GM21786 (cell line): ENCODE measurements at regions not wholly inside any gene's neighbourhood (a gene's known extent, or its start where the extent isn't known, plus 50 kb on each side); places are given as distances from the start of the nearest gene placed in this dataset.
"Not testable (repeated sequence)": the region's sequence is repeated elsewhere in the genome, so short reads cannot be mapped to it uniquely, and the experiment has no call there.

Experiments
- ATAC-seq: cut with Tn5 transposase; IDR thresholded peaks from one replicate; pipeline ENCODE4 v1.9.1; 2021; ENCODE audit not compliant: unreplicated experiment

DNA sequence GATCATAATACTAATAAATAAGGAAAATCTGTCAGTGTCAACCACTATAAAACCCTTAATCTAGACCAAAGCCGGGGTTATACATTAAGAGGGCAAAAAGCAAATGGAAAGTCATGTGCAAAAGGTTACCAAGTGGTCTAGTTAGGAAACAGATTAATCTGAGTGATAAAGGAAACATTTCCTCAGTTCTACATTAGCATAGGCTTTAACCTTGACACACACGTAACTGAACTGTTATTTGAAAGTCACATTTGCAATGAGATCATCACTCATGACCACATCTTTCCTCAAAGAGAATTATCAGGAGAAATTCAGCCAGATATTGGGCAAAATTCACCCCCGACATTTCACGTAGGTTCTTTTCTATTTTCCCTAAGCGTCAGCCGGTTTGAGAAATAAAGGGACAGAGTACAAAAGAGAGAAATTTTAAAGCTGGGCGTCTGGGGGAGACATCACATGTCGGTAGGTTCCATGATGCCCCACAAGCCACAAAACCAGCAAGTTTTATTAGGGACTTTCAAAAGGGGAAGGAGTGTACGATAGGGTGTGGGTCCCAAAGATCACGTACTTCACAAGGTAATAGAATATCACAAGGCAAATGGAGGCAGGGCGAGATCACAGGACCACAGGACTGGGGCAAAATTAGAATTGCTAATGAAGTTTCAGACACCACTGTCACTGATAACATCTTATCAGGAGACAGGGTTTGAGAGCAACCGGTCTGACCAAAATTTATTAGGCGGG lies 76.8 kb upstream of the DST start:
- not testable (repeated sequence) for ATAC-seq

DNA sequence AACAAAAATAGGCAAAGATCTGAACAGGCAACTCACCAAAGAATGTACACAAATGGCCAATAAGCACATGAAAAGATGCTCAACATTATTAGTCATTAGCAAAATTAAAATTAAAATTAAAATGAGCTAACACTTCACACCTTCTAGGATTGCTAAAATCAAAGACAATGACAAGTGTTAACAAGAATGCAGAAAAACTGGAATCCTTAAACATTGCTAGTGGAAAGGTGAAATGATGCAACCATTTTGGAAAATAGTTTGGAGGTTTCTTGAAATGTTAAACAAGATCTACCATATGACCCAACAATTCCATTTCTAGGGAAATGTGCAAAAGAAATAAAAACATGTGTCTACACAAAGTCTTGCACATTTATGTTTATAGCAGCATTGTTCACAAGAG lies 75.5 kb upstream of the DST start:
- ATAC-seq: no peak

DNA sequence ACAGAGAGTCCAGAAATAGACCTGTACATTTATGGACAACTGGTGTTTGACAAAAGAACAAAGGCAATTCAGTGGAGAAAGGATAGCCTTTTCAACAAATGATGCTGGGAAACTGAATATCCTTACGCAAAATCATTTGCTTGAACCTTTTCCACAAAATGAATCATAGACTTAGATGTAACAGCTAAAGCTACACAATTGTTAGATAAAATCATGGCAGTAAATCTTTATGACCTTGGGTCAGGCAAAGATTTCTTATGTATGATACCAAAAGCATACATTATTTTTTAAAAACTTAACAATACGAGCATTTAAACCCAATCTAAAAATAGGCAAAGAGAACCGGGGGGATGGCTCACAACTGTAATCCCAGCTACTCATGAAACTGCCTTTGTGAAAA lies 73.5 kb upstream of the DST start:
- ATAC-seq: no peak

DNA sequence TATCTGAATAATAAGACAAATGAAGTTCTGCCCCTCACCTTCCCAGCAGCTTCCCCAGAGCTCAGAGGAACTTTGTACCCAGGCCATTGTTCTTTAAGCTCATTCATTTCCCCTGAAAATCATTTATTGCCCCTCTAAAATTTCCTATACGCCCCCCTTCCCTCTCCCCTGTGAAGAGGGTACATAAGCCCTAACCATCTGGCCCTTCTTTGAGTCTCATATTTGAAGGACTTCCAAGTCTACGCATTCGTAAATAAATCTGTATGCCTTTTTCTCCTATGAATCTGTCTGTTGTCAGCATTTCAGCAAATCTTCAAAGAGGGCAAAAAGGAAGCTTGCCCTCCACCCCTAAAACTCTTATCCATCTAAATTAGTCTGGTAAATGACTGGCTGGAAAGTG lies 73.1 kb upstream of the DST start:
- no peak for ATAC-seq

DNA sequence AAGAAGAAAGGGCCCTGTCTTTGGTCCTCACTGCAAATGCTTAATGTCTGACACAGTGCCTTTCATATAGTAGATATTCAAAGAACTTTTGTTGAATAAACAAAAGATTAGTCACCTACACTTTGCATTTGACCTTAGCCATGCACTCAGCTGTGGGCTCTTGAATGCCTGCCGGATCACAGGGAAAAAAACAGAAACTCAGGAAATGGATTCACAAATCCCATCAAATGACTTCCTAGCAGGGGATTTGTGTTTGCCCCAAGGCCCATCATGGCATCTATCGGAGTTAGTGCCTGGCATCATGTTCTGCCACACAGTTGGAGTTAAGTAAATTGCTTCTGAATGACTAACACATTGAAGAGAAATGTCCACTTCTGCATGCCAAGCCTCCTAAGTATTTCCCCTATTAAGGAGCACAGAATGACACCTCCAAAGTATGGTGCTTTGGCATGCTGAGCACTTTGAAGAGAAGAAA lies 72.3 kb upstream of the DST start:
- ATAC-seq: no peak

DNA sequence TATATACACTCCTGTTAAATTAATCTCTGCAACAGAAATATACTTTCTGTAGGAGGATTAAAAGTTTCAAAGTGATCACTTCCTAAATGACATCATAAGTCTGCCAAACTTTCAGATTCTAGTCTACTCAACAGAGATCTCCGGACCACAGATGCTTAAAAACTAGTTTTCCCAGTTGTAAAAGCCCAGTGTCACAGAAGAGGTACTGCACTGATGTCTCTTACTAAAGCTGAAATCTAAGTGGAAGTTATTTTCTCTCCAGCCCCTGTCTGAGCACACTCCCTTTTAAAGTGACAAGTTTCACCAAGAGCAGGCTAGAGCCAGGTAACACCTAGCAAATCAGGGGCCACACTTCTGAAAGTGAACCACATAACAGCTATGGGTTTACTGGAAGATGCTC lies 71.6 kb upstream of the DST start:
- no peak for ATAC-seq

DNA sequence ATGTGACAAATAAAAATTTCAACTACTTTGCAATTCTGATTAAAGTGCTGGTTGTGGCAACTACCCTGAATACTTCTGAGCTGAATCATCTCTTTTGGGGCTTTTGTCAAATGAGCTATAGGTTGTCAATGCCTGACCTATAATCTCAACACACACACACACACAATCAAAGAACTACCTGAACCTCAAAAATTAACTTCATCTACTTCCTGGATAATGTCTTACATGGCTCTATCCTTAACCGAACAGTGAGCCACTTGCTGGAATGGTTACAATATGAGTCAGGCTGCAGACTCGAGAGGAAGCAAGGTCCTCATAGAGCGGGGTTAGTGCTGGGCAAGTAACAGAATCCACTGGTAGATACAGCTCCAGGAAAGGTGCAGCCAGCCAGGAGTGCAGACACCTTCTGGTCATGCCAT lies 70.6 kb upstream of the DST start:
- no peak for ATAC-seq

DNA sequence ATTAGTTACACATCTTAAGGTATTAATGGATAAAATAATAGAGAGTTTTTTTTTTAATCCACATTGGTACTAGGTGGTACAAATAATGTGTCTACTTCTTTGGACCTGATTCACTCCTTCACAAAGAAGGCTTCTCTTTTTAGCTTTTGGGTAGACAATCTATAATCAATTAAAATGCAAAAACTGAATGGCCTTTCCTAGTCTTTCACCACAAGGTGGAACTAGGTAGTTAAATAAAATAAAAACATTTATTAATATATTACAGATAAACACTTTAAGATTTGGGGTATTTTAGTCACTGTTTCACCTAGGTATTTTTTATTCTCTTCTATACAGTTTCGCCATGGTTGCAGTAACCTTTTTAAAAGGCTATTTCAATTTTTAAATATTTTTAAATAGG lies 68.3 kb upstream of the DST start:
- no peak for ATAC-seq

DNA sequence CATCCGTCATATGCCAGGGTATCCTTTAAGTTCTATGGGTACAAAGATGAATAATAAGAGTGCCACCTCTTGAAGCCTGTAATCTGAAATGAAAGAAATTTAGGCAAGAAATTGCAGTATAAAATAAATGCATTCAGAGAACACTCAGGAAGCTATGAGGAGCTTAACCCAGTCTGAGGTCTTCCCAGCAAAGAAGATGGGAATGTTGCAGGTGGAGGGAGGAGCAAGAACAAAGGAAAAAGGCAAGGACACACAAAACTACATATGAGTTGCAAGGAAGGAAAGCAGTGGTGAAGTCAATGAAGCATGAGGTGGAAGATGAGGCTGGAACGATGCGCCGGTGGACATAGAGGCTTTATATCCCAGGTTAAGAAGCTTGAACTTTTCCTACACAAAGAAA lies 67.0 kb upstream of the DST start:
- no peak for ATAC-seq

DNA sequence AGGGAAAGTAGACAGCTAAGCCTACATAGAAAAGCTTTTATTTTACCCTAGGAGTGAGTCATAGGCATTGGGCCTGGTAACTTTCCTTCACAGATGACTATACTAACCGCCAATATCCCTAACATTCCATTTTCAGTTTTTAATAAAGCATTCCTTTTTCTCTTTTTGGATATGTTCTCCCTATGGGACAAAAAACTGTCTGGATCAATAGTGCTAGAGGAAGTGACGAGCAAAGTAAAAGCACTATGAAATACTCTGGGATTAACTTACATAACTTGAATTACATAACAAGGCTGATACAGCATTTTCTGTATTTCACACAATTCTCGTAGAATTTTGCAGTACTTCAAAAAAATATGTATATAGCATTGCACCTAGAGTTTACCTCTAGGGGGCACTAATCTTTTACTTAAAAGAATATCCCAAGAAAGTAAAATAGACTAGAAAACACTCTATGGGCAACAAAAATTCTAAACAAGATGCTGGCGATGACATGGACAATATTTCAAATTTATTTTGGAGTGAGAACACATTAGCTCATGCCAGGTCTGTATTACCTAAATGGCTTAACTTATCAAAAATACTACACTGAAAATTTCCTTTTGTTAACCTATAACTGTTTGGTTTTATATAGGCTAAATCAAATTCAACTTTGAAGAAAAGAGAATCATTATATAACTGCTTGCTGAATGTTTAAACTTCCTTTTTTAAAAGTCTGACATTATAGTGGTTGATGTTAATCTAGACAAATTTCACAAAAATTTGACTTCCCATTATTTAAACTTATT lies 66.3 kb upstream of the DST start:
- ATAC-seq: no peak

DNA sequence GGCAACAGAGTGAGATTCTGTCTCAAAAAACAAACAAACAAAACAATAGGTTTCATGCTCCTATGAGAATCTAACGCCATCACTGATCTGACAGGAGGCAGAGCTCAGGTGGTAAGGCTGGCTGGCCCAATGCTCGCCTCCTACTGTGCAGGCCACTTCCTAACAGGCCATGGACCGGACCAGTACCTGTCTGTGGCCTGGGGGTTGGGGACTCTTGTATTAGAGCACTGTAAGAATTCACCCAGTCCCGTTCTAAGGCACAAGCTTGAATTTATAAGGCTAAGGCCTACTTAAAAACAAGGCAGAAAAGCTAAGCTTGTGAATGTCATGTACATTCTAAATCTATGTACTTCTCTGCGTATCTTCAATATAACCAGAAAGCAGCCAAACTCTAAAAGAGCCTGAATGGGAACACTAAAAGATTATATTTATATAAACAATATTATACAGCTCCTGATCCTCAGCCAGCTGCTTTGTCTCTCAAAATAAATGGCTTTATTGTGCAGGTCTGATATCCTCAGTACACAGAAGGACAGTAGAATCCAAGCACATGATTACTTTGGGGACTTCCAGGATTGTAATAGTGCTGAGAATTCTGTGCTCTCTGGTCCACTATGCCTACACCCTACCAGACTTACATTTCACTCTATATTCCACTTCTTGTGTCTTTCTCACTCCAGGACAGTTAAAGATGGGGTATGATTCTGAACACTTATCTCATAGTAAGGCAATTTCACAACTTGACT lies 64.5 kb upstream of the DST start:
- ATAC-seq: no peak

DNA sequence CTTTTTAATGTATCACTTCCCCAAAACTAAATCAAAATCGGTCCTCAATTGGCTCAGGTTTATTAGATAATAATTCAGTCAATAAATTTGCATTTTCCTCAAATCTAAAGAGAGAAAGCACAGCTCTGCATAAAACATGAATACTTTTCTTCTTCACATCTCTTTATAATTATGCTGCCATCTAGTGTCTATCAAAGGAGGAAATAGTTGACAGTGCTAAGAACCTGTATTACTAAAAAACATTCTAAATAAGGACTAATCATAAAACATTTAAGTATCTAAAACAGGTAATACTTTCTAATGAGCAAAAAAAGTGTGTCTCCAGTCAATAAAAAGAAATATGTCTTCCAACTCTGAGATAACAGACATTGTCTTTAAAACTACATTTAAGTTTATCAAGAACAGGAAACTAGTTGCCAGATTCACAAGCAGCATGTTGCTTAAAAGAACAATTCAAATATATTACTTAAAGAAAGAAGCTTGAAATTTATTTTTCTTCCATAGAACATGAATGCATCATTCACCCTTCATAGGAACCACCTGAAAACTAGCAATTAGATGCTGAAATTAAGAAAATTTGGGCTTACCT lies 56.5 kb upstream of the DST start:
- ATAC-seq: no peak

DNA sequence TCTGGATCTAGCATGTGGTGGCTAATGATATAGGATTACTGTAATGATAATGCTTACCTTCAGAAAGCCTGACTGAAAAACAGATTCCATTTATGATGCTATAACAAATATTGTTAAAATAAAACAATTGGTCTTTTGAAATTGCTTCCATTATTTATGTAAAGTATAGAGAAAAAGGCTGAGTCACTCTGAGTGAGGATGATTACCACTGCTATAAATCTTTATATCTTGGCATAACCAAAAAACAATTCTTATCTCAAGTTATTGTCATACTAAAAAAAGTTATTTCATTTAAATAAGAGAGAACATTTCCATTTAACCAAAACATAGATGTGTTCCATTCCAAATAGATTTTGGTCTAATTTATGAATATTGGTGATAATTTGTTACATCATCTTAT lies 53.0 kb upstream of the DST start:
- no peak for ATAC-seq

DNA sequence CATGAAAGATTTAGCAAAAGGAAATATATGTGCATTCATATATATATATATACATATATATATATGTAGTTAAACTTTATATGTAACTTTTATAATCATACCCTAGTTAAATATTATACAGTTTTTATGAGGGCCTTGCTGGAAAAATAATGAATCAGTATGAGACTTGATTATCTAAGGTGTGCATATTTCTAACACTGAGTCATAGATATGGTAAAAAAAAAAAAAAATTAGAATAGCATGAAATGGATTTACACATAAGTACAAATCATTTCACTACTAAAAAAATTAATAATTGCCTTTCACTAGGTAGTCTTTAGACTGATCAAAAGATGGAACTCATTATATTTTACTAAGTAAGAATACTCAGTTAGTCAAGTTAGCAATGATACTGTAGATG lies 51.3 kb upstream of the DST start:
- ATAC-seq: no peak

DNA sequence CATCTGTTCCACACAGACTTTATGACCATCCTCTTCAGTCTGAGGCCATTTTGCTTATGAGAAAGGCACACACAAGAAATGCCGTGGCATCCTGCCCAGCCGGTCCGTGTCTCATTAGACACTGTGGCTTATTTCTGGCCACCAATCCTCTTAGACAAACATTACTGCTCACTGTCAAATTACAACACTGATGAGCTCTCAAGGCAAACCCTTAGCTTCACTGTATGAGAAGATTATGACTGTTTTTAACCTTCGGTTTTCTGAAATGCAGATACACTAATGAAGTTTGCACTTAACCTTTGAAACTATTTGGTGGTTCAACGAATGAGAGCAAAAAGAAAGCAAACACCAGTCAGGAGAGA lies 50.5 kb upstream of the DST start:
- ATAC-seq: no peak

DNA sequence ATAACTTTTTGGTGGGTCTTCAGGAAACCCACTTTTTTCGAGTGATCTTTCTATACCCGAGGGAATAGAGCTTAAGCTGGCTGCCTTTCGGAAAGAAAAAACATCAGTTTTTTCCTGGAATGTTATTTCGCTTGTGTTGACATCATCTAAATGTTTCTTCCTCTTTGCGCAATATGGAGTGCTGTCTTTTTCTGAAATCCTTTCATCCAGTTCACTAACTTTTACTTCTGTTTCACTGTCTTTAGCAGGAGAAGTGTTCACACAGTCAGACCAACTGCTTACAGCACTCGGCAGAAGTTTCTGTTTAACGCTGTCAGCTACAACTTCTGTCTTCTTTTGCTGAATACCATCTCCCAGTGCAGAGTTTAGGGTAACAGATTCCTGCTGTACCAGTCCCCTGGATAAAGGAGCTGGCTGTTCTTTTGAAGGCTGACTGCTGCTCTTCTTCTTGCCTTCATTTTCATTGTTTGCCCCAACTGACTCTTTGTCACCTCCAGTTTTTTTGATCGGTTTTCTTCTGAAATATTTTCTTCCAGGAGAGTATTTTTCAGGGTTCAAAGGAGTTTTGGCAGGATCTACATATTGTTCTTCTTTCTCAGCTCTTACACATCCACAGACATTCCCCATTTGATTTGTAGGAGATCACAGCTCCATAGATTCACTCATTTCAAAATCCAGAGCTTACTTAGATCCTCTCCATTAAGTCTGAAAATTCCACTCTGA lies 50.0 kb upstream of the DST start:
- ATAC-seq: no peak
